IPS-NIHi7 (cell line): ENCODE measurements at regions not wholly inside any gene's neighbourhood (a gene's known extent, or its start where the extent isn't known, plus 50 kb on each side); places are given as distances from the start of the nearest gene placed in this dataset.

Experiments used
- DNase-seq: peaks from one replicate; pipeline ENCODE4 v3.0.0; 2012; ENCODE audit warnings: mixed read lengths; ENCODE audit errors: extremely low spot score

DNA sequence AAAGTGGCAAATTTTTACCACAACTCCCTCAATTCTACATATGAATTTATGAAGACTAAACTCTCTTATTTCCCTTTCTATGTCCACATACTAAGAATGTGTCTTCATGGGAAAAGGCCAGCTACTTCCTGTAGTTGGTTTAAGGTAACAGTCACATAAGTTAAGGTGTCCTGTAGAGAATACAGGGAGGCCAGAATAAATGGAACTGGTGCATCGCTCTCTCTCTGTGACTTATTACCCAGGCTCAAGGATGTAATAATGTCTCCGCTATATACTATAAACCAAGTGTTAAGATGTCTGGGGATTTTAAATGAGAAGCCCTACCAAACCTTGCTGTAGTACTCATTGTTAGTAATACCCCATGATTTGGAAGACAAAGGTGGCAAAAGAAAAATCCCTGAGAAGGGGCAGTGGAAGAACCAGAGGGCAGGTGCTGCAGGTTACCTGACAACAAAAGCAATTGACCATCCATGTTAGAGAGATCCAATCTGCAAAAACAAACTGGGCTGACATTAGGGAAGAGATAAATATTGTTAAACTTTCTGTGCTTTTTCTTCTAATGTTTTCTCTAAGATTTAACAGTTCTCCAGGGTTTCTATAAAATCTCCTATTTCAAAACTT lies 372.8 kb downstream of the TMX3 start:
- DNase-seq, result no peak

DNA sequence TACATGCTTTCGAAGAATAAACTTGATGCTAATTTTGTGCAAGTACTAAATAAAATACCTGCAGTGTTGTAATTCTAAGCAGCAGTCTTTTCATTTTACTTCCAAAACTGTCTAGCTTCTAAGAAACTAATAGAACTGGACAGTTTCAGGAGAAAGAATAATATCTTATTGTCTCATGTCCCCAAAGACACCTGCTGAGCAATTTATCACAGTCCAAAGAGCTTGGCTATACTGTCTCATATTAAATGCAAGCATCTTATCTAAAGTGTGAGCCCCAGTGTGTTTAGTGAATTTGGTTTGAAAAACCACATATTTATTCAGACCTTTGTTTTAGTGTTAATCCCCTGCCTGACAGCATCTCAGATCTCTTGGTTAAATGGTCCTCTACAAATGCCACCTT lies 374.3 kb downstream of the TMX3 start:
- DNase-seq, result no peak

DNA sequence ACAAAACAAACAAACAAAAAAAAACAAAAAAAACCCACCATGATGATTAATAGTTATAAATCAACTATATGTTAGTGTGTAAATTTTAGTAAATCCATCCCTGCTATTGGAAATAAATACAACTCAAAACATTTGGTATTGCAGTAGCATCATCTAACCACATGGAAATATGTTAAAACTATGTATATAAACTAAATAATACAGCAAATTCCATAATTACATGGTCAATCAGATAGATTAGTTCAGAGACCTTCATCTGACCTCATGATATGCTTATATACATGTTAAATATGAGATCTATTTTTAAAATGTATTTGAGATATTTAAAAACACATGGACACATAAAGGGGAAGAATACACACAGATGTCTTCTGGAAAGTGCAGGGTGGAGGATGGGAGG lies 384.2 kb downstream of the TMX3 start:
- no peak for DNase-seq

GRCh38 chr18:68323921-68324320 lies 391.0 kb downstream of the TMX3 start:
- no peak for DNase-seq

DNA sequence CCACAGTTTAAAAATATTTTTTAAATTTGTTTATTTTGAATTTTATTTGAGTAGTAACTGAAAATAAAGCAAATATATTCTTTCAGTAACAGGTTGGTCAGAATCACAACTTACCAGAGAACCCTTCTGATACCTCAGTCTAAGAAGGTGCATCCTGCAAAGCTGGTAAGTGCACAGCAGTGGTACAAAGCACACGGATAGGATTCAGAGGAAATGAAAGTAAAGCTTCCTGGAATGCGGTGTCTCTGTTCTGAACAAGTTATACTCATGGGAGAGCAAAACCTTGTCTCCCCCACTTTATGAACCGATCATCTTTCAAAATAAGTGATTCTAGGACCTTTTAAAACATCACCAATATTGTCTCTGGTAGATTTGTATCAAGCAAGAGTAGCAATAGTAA lies 398.3 kb downstream of the TMX3 start:
- DNase-seq, result no peak

- DNase-seq, result no peak
Measured at GRCh38 chr18:68314403-68314802, 400.5 kb downstream of the TMX3 start.

DNA sequence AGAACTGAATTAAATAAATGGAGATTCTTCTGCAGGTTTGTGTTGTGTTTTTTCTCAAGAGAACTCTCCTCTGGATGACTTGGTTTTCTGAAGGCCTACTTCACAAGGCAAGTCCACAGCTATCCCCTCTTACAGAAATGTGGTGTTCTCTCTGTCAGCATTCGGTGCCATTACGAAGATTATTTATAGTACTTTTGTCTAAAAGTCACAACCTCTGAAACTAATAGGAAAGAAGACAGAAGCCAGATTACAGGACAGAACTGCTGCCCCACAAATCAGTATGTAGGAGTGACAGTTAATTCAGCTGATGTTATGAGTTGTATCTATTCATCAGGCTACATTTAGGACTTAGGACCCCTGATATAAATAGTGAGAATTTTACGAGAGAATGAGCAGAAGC lies 413.5 kb downstream of the TMX3 start:
- no peak for DNase-seq

DNA sequence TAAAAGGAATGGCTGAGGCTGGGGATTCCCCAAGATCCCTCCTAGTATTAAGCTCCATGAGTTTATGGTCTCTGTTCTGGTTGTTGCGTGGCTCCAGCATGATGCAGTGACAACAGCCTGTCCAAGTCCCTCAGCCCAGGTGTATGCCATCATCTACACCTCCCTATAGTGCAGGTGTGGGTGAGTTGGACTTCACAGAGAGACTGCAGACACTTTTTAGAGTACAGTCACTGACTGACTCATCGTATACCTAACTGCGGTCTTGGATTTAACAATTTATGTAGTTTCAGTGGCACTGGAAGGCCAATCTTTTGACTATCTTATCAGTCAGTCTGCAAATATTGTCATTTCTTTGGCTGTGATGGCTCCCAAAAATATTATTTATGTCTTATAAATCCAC lies 415.0 kb downstream of the TMX3 start:
- DNase-seq, result no peak

DNA sequence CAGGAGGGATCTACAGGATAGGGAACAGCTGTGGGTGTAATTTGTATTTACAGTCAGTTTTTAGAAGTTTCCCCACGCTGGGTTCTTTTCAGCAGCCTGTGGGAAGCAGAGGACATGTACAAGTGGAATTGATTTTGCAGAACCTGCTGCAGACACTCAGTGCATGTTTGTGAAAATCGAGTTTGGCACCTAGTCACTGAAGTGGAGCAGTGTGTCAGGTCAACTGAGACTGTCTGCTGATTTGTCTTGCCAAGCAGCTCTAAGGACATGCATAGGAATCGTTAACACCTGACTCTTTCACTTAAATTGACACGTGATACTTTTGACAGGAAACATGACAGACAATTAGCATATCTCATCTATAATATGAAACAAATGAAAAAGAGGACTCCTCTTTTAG lies 416.6 kb downstream of the TMX3 start:
- no peak for DNase-seq

GRCh38 chr18:68288408-68288807 lies 426.5 kb downstream of the TMX3 start:
- DNase-seq, result no peak

GRCh38 chr18:68284236-68284780 lies 430.6 kb downstream of the TMX3 start:
- no peak for DNase-seq

DNA sequence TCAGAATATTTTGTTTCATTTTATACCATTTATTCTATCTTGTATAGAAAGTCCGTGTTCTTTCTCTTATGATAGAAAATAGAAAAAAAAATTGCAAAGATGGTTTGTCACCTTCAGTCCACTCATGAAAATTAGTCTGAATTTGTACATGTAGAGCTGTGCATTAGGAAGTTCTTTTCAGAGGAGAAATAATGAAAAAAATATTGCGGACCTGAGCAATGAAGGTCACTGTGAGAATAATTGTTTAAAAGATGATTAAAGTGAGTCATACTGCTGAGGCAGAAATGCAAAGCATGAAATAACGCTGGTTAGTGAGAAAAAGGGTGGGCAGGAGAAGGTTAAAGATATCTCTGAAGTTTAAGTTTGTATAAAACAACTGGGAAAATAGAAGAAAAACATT lies 431.1 kb downstream of the TMX3 start:
- no peak for DNase-seq

GRCh38 chr18:68282232-68282631 lies 432.7 kb downstream of the TMX3 start:
- no peak for DNase-seq

GRCh38 chr18:68275616-68276015 lies 439.3 kb downstream of the TMX3 start:
- no peak for DNase-seq

DNA sequence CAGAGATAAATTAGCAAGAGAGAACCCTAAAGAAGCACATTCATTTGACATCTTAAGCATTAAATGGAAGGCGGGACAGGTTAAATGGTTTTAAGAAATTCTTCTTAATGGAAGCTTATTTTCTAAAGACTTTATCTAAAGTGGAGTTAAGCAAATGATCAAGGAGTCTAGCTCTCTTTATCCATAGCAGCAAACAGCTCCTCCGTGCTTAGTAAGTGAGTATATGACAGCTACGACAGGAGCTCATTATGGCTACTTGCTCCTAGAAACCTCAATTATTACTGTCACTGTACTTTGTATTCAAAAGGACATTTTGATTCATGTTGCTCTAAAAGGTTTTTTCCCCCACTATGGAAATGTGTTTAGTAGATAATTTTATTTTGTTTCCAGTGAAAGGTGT lies 444.9 kb downstream of the TMX3 start:
- no peak for DNase-seq

DNA sequence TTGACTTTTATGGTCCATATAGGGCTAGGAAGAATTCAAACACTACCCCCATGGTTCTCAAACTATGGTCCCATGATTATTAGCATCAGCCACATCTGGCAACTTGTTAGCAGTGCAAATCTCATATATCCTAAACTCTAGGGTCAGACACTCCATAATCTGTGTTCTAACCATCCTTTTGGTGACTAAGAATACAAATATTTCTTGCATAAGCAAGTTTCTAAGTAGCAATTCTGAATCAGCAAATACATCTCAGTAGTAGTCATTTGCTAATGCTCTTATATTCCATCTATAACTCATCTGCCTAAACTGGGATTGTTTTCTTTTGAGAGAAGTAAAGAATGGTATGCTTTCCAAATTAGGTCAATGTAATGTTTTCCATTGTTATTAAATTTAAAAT lies 447.3 kb downstream of the TMX3 start:
- DNase-seq, result no peak

- DNase-seq, result no peak
Measured at GRCh38 chr18:68263481-68263880, 451.4 kb downstream of the TMX3 start.

DNA sequence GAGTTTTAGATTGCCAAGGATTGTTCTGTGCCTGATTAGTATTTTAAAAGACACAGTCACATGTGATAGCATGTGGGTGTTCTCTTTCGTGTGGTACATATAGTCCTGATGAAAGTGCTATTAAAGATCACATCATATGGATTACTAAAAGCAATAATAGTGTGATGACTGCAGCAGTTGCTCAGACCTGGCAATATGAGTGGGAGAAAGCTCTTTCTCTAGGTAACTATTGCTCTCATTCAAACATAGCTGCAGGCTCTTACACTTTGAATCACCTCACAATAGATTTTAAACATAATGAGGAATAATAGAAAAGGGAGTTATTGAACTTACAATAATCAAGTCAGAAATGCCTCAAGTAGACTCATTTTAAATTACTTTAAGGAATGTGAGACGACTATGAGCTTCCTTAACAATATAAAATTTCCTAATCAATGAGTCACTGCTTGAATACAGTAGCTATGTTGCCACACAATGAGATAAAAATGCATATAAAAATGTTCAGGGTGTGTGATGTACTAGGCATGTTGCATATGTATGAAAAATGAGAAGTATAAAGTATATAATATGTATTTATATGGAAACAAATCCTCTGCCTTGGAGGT lies 452.1 kb downstream of the TMX3 start:
- no peak for DNase-seq

GRCh38 chr18:68256418-68257067 lies 458.4 kb downstream of the TMX3 start:
- no peak for DNase-seq

DNA sequence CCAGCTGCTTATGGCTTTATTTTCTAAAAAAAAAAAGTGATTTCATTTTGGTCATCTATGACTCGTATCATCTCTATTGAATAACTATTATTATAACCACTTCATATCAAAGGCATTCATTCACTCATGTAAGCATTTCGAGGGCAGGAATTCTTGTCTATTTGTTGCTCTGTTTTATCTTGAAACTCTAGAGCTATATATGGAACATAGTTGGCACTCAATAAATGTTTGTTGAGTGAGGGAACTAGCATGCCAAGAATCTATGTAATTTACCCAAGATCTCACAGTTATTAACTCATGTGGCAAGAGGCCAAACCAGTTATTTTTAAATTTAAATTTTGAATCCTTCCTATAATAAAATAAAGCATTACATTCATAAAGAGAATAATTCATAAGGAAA lies 470.1 kb downstream of the TMX3 start:
- DNase-seq, result no peak

DNA sequence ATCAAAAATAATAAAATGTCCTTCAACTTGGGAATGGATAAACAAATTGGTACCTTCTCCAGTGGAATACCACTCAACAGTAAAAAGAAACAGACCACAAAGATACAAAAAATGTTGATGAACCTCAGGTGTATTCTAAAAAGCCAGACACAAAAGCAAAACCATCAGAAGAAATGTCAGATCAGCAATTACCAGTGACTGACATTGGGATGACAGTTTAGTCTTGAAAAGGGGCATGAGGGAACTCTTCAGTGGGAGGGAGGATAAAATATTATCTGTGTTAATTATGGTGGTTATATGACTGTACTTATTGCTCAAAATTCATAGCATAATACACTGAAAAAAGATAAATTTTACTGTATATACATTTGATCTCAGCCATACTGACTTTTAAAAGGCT lies 473.0 kb downstream of the TMX3 start:
- no peak for DNase-seq

GRCh38 chr18:68234676-68235075 lies 480.2 kb downstream of the TMX3 start:
- DNase-seq, result no peak

DNA sequence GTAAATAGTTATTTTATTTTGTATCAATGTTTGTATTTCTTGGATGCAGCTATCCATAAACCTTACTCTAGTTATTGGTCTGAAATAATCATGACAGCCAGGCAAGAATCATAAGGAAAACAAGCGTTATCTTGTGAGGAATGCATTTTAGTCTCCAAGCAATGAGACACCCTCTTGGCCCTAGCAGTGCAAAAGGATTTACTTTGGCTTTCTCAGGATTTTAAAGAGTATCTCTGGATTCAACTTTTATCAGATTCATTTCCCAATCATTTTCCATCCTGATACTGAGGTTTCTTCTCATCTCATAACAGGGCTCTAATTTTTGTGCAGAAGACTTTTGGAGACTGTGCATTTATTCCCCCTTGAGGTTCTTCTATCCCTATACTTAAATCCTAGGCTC lies 480.8 kb downstream of the TMX3 start:
- DNase-seq, result no peak
